HFF-Myc (cell line): ENCODE measurements at regions not wholly inside any gene's neighbourhood (a gene's known extent, or its start where the extent isn't known, plus 50 kb on each side); places are given as distances from the start of the nearest gene placed in this dataset.

Source experiments
- DNase-seq: peaks from one replicate; pipeline ENCODE4 v3.0.0-alpha.2; 2011; ENCODE audit warnings: low read depth; ENCODE audit errors: extremely low read depth
- H3K4me3 ChIP-seq: replicated peaks from 2 replicates; pipeline ENCODE4 v1.5.1; 2011; ENCODE audit warnings: low read depth, mild to moderate bottlenecking, control low read depth, low read length
- TF ChIP-seq, protein P1 (sequence below): IDR thresholded peaks from 2 replicates; pipeline ENCODE4 v1.5.1; 2012; ENCODE audit warnings: mild to moderate bottlenecking, low read depth, low read length, control low read depth; ENCODE audit errors: missing control alignments

DNA sequence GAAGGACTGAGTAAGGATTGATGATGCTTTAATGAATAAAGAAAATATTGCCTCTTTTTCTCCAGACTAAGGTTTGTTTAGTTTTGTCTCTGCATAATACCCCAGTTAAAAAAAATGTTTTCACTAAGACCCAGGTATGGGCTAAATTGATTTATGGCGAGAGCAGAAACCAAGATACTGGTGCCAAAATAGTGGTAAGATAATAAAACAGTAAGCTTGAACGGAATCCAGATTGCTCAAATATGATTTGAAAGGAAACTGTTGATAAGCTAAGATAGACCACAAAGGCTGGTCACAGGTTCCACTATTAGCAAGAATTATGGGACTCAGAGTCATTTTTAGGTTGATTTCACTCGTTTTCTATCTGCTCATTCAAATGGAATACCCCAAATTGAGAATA is 831.2 kb downstream of the EPHA7 start:
- no peak overlapping the region for H3K4me3 ChIP-seq
- TF ChIP-seq, protein P1, sequence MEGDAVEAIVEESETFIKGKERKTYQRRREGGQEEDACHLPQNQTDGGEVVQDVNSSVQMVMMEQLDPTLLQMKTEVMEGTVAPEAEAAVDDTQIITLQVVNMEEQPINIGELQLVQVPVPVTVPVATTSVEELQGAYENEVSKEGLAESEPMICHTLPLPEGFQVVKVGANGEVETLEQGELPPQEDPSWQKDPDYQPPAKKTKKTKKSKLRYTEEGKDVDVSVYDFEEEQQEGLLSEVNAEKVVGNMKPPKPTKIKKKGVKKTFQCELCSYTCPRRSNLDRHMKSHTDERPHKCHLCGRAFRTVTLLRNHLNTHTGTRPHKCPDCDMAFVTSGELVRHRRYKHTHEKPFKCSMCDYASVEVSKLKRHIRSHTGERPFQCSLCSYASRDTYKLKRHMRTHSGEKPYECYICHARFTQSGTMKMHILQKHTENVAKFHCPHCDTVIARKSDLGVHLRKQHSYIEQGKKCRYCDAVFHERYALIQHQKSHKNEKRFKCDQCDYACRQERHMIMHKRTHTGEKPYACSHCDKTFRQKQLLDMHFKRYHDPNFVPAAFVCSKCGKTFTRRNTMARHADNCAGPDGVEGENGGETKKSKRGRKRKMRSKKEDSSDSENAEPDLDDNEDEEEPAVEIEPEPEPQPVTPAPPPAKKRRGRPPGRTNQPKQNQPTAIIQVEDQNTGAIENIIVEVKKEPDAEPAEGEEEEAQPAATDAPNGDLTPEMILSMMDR, result no peak
- DNase-seq, result no peak

DNA sequence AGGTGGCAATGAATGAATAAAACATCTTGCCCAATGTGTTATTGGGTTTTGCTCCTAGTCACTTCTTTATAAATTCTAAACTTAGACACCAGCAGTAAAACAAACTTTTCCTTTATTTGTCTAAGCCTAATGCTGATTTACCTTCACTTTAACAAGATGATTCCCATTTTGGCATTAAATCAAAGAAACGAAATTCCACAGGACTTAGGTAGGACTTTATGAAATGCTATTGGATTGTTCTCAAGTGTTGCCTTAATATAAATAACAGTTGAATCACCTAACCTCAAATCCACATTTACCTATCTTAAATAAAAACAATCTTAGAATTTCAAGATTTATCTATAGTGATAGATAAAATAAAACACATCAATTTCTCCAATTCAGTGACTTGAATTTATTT is 831.8 kb downstream of the EPHA7 start:
- no peak for DNase-seq
- H3K4me3 ChIP-seq, result no peak overlapping the region
- TF ChIP-seq, protein P1, result no peak

DNA sequence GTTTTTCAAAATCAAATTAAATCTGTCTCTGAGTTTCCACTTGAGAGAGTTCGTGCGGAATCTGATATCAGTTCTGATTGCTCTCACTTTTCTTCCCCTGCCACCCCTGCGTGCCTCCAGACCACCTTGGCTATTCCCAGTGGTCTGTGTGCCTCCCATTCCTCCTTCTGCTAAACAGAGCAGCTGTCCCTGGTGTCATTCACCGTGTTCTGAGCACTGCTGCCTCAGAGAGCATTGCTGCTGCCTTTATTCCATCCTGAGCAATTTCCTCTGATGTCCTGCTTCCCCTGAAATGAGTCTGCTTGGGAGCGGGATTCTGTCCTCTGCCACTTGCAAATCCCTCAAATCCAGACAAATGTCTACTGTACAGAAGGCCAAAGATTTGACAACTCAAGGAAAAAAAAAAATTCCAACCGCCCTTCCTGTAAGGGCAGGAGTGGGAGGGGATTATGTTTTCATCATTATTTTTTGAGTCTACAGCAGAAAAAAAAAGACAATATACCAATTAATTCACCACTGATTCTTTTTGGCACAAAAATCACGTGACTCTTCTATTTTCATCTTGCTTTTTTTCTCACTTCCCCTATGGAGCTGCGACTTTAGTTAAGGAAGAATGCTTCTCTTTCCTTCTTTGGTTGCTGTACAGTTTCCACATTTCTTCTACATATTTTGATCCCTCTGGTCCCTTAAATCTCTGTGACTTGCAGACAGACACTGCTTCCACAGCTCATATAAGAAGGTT is 833.0 kb downstream of the EPHA7 start:
- TF ChIP-seq, protein P1, result no peak
- H3K4me3 ChIP-seq, result no peak overlapping the region
- no peak for DNase-seq

DNA sequence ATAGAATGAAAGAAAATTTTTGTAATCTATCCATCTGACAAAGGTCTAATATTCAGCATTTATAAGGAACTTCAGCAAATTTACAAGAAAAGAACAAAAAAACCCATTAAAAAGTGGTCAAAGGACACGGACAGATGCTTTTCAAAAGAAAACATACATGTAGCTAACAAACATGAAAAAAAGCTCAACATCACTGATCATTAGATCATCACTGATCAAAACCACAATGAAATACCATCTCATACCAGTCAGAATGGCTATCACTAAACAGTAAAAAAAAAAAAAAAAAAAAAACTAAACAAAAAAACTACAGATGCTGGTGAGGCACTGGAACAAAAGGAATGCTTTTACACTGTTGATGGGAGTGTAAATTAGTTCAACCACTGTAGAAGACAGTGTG is 837.1 kb downstream of the EPHA7 start:
- H3K4me3 ChIP-seq, result no peak overlapping the region
- TF ChIP-seq, protein P1, result no peak
- DNase-seq, result no peak

GRCh38 chr6:92577077-92577719 is 842.2 kb downstream of the EPHA7 start:
- no peak for DNase-seq
- TF ChIP-seq, protein P1, result no peak

GRCh38 chr6:92568541-92568940 is 850.8 kb downstream of the EPHA7 start:
- DNase-seq, result no peak
- TF ChIP-seq, protein P1, result no peak
- H3K4me3 ChIP-seq, result no peak overlapping the region

More at GRCh38 chr6:92577077-92577719, 842.2 kb downstream of the EPHA7 start:
- no peak overlapping the region for H3K4me3 ChIP-seq
